CD4-positive, alpha-beta T cell treated with Interferon gamma for 1 hour (primary cell): ENCODE measurements at regions not wholly inside any gene's neighbourhood (a gene's known extent, or its start where the extent isn't known, plus 50 kb on each side); places are given as distances from the start of the nearest gene placed in this dataset.
A peak's percentile ranks its signal among the peaks of the same experiment; 100 is the strongest.

Source experiments
- DNase-seq: peaks from one replicate; pipeline ENCODE4 v3.0.0-alpha.2; 2020

GRCh38 chr14:97273540-97273939, 476.4 kb downstream of the VRK1 start:
- DNase-seq = no peak

- DNase-seq = no peak
Measured at GRCh38 chr14:97274626-97275025, 477.4 kb downstream of the VRK1 start.

DNA sequence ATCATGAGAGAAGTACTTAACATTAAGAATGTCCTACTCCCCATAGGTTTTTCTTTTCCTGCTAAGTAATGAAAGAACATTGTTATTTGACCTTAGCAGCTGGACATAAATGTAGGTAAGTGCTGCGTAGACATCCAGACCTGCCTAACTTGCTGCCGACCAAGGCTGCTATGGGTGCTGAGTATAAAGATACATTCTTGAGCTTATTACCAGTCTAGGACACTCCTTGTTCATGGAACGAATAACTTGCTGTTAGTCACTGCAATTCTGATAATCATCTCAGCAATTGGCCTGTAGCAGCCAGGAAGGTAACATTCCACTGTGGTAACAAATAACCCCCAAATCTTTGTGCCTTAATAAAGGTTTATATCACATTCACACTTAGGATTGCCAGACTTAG, 478.1 kb downstream of the VRK1 start:
- DNase-seq = no peak

GRCh38 chr14:97276573-97276972, 479.4 kb downstream of the VRK1 start:
- peak; percentile 3 for DNase-seq

- no peak for DNase-seq
Measured at GRCh38 chr14:97277711-97278110, 480.5 kb downstream of the VRK1 start.

GRCh38 chr14:97280526-97280925, 483.3 kb downstream of the VRK1 start:
- DNase-seq = no peak

GRCh38 chr14:97281741-97282140, 484.6 kb downstream of the VRK1 start:
- no peak for DNase-seq

DNA sequence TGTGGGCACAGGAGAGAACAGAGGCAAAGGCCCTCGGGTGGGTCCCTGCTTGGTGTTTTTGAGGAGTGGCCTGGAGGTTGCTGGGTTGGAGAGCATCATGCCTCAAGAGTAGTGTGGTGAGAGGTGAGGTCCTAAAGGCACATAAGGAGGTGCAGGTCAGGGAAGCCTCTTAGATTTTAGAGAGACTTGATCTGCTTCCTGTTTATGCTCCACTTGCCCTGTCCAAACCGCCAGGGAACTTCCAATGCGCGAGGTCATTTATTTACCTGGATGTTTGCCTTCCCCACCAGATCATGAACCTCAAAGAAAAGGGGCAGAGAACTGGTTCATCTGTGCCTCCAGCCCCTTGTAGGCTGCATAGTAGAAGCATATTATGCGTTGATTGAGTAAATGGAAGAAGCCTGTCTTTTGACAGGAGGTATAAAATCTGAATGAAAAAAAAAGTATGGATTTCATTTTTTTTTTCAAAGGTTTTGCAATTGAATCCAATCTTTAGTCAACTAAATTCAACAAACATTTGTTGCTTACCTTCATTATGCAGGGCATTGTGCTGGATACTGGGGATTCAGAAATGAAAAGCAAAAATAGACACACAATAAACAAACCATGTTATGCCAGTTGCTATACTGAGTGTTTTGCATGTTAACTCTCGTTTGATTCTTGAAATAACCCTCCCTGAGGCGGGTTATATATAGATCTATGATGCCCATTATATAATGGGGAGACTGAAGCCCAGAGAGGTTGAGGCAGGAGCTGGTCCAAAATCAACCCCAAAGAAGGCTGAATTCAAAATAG, 485.2 kb downstream of the VRK1 start:
- no peak for DNase-seq

- no peak for DNase-seq
Measured at GRCh38 chr14:97283005-97283403, 485.8 kb downstream of the VRK1 start.

- no peak for DNase-seq
Measured at GRCh38 chr14:97283426-97283825, 486.2 kb downstream of the VRK1 start.

DNA sequence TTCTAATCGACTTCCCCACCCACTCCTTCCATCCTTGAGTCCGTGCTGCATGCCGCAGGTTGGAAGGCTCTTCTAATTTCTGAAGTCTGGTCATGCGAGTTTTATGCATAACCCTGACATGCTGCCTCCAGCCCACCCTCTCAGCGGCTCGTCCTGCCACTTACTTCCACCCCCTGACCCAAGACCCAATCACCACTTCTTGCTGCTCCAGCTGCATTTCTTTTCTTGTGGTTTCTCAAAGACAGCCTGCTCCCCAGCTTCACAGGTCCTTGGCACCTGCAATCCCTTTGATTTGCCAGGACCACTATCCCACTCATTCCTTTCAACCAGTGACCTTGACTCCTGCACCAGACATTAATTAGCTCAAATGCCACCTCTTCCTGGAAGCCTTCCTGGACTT, 486.7 kb downstream of the VRK1 start:
- no peak for DNase-seq

GRCh38 chr14:97287956-97288355, 490.8 kb downstream of the VRK1 start:
- no peak for DNase-seq

DNA sequence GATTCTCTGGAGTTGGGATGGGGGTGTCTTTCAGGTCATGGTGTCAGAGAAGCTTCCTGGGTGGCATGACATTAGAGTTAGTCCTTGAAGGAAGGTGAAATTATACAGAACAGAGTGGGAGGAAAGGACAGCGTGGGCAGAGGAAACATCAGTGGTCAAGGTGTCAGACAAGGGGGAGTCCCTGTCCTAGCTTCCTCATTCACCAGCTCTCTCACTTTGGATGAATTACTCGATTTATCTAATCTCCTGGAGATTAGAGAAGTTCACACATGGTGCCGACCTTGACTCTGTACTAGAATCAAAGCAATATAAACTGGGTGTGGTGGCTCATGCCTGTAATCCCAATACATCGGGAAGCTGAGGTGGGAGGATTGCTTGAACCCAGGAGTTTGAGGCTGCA, 492.9 kb downstream of the VRK1 start:
- no peak for DNase-seq

- DNase-seq = no peak
Measured at GRCh38 chr14:97290977-97291376, 493.8 kb downstream of the VRK1 start.

- no peak for DNase-seq
Measured at GRCh38 chr14:97293659-97294058, 496.5 kb downstream of the VRK1 start.

DNA sequence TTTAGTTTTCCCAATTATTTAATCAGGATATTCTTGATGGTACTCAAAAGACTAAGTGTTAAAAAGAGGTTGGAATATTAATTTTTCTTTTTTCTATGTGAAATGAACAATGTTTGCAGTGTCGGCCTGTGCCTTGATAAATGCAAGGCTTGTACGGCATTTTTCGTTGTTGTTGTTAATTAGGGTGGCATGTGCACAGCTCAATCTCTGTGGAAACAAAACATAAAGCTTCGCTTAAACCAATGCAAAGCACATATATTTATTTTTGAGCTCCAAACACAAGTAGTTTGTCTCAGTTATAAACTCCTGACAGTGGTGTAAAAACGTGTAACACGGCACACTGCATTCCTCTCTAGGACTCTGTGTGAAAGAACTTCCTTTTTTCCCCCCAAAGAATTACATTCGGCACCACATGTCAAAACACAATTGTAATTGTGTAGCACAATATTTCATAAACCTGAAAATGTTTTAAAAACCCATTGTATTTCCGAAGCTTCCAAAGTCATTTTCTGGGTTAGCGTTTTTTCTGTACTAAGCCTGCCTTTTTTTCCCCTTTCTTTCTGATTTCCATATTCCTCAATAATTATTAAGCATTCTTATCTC, 498.0 kb downstream of the VRK1 start:
- no peak for DNase-seq

- DNase-seq = no peak
Measured at GRCh38 chr14:97296176-97296575, 499.0 kb downstream of the VRK1 start.

DNA sequence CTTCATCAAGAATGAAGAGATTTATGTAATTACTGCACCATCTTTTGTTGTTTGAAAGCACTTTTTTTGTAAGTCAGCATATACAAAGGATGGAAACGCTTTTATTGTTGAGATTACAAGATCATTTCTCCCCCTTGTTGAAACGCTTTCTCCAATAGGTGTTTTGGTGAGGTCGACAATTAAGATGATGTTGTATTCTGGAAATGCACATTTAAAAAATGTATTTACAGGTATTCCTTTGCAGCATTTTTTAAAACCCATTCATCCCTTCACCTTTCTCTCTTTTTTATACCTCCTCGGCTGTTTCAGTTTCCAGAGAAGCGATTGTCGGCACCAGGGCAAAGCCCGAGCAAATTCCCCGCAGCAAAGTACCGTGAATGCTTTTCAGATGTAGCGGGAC, 499.9 kb downstream of the VRK1 start:
- DNase-seq = no peak

GRCh38 chr14:97298331-97298730, 501.1 kb downstream of the VRK1 start:
- DNase-seq = no peak

GRCh38 chr14:97298736-97299135, 501.6 kb downstream of the VRK1 start:
- no peak for DNase-seq

DNA sequence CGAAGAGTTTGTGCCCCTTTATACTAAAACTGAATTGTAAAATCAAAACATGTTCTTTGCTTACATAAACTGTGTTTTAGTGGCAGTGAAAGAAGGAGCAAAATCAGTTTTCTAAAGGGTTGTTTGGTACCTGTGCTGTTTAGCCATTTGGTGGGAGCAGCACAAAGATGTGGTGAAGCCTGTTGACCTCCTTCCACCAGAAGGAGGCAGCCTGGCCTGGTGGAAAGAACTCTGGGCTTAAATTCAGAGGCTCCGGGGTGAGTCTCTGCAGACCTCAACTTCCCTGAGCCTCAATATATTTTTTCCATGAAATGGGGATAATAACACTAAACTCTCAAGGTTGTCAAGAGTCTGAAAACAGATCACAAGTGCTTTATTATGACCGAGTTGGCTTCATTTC, 502.5 kb downstream of the VRK1 start:
- peak; percentile 12 for DNase-seq

DNA sequence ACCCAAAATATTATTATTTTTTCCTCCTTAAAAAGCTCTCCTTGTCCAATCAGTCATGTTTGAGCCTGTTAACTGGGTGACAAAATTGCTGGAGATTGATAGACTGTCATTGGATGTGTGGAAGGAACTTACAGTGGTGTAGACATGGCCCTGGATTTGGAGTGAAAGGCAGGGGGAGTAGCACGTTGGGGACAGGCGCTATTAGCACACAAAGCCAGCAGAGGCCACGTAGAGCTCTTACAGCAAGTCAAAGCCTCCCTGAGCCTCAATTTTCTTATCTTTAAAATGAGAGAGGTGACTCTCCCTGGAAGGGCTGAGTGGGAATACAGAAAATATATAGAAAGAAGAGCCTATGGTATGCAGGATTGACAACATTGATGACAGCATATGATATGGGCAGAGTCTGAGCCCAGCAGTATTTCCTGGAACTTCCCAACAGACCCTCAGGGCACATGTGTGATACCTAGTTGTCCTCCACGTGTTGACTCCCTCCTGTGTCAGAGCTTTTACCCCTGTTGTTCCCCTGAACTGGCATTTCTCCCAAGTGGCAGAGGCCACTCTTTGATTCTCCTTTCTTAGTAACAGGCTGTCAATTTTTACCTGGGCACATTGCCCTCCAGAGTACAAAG, 504.9 kb downstream of the VRK1 start:
- no peak for DNase-seq

DNA sequence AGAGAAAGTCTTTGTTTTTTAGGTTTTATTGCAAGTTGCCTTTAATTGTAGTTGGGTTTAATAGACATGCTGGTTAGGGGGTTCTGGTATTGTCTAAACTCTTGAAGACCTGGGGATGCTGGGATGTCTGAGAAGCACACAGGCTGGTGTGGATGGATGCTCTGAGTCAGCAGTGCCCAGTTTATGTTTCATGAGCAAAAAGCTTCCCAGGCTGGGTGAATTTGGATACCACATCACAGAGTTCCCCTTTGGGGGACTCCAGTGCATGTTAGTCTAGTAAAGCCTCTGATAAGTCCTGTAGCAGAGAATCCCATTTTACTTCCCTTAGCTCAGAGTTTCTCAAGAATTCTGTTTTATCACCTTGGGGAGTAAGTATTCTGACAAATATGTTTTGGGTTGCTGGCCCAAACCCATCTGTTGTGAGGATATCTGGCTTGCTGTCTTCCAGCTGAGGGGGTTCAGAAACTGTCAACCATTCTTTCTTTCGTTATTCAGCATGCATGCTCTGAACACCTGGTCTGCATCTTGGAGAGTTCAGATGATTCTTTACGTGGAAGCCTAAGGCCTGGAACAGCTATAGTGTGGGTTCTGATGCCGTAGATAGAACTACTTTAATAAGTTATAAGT, 509.1 kb downstream of the VRK1 start:
- DNase-seq = no peak

- no peak for DNase-seq
Measured at GRCh38 chr14:97306760-97307246, 509.6 kb downstream of the VRK1 start.
